Neuronal stem cell (in vitro differentiated cells): ENCODE measurements at regions not wholly inside any gene's neighbourhood (a gene's known extent, or its start where the extent isn't known, plus 50 kb on each side); places are given as distances from the start of the nearest gene placed in this dataset.
A peak's percentile ranks its signal among the peaks of the same experiment; 100 is the strongest.

Source experiments
- DNase-seq: peaks from one replicate; pipeline ENCODE4 v3.0.0-alpha.2; 2013; ENCODE audit warnings: low spot score
- H2AFZ ChIP-seq: one replicate; pipeline ENCODE4 v1.6.1; 2013; ENCODE audit warnings: mild to moderate bottlenecking, low read length, inconsistent platforms
- H2AK5ac ChIP-seq: 2 replicates; pipeline ENCODE4 v1.6.1; 2013; ENCODE audit warnings: low read depth, mild to moderate bottlenecking, inconsistent platforms, low read length, moderate library complexity, mixed read lengths
- H2BK120ac ChIP-seq: 2 replicates; pipeline ENCODE4 v1.6.1; 2013; ENCODE audit warnings: low read depth, mild to moderate bottlenecking, inconsistent platforms, low read length, moderate library complexity, mixed read lengths
- H2BK12ac ChIP-seq: one replicate; pipeline ENCODE4 v1.6.1; 2013; ENCODE audit warnings: low read length, inconsistent platforms
- H2BK15ac ChIP-seq: 2 replicates; pipeline ENCODE4 v1.6.1; 2013; ENCODE audit warnings: mild to moderate bottlenecking, low read length, inconsistent platforms, mixed read lengths
- H2BK5ac ChIP-seq: one replicate; pipeline ENCODE4 v1.6.1; 2013; ENCODE audit warnings: inconsistent platforms, mild to moderate bottlenecking, low read length, moderate library complexity
- H3K14ac ChIP-seq: one replicate; pipeline ENCODE4 v1.6.1; 2013; ENCODE audit warnings: low read length, inconsistent platforms
- H3K18ac ChIP-seq: 2 replicates; pipeline ENCODE4 v1.6.1; 2013; ENCODE audit warnings: low read length, inconsistent platforms
- H3K23ac ChIP-seq: 2 replicates; pipeline ENCODE4 v1.6.1; 2013; ENCODE audit warnings: low read depth, mild to moderate bottlenecking, mixed read lengths, low read length, inconsistent platforms; ENCODE audit not compliant: poor library complexity
- H3K27ac ChIP-seq: replicated peaks from 3 replicates; pipeline ENCODE4 v1.5.1; 2013; ENCODE audit warnings: low read length, inconsistent platforms
- H3K27me3 ChIP-seq, 3 experiments: 2 replicates each; pipeline ENCODE4 v1.6.1; 2013; ENCODE audit warnings: low read length in 3 of 3, mild to moderate bottlenecking in 2 of 3, inconsistent platforms in 1 of 3, low read depth in 1 of 3, mixed read lengths in 1 of 3, moderate library complexity in 1 of 3; ENCODE audit not compliant: control insufficient read depth in 3 of 3, insufficient read depth in 3 of 3
- H3K36me3 ChIP-seq, 2 donors: replicated peaks in 1 of 2; 2 replicates each; pipeline ENCODE4 v1.6.1; 2013; ENCODE audit warnings: low read length in 2 of 2; ENCODE audit not compliant: control insufficient read depth in 2 of 2, insufficient read depth in 2 of 2
- H3K4ac ChIP-seq: 2 replicates; pipeline ENCODE4 v1.6.1; 2013; ENCODE audit warnings: inconsistent platforms, mild to moderate bottlenecking, low read length, moderate library complexity
- H3K4me1 ChIP-seq, 2 donors: 1 replicate in 1 of 2; 2 replicates in 1 of 2; pipeline ENCODE4 v1.6.1; 2013; ENCODE audit warnings: low read length in 2 of 2, low read depth in 1 of 2; ENCODE audit not compliant: control insufficient read depth in 2 of 2, insufficient read depth in 1 of 2
- H3K4me2 ChIP-seq: one replicate; pipeline ENCODE4 v1.6.1; 2013; ENCODE audit warnings: mild to moderate bottlenecking, low read length, inconsistent platforms; ENCODE audit not compliant: insufficient read depth, poor library complexity, severe bottlenecking
- H3K4me3 ChIP-seq, 2 donors: 2 replicates each; pipeline ENCODE4 v1.5.1; 2013; ENCODE audit warnings: low read length in 2 of 2, mild to moderate bottlenecking in 2 of 2, inconsistent platforms in 1 of 2, moderate library complexity in 1 of 2
- H3K79me1 ChIP-seq: one replicate; pipeline ENCODE4 v1.6.1; 2013; ENCODE audit warnings: low read depth, mild to moderate bottlenecking, inconsistent platforms, low read length, moderate library complexity
- H3K9ac ChIP-seq: one replicate; pipeline ENCODE4 v1.6.1; 2013; ENCODE audit warnings: mild to moderate bottlenecking, low read depth, low read length, inconsistent platforms; ENCODE audit not compliant: poor library complexity
- H3K9me3 ChIP-seq, 2 donors: replicated peaks in 1 of 2; 2 replicates each; pipeline versions ENCODE3 to v1.6.1; 2013; ENCODE audit warnings: low read length in 2 of 2, mild to moderate bottlenecking in 2 of 2, inconsistent platforms in 1 of 2, low read depth in 1 of 2, mixed read lengths in 1 of 2, moderate library complexity in 1 of 2; ENCODE audit not compliant: control insufficient read depth in 2 of 2, insufficient read depth in 1 of 2
- H4K8ac ChIP-seq: one replicate; pipeline ENCODE4 v1.6.1; 2013; ENCODE audit warnings: low read depth, mild to moderate bottlenecking, inconsistent platforms, low read length, moderate library complexity
- H4K91ac ChIP-seq: one replicate; pipeline ENCODE4 v1.6.1; 2013; ENCODE audit warnings: low read length, low read depth, mild to moderate bottlenecking, inconsistent platforms; ENCODE audit not compliant: poor library complexity
- WGBS, 2 donors: extraction: QIAGEN DNeasy Blood & Tissue Kit; methylation state at CpG; one replicate each; pipeline ENCODE4 v1.1.7; 2013; ENCODE audit warnings: missing lambda C conversion rate in 2 of 2, mixed read lengths in 1 of 2; ENCODE audit not compliant: insufficient read length in 2 of 2, insufficient replicate concordance in 1 of 2; ENCODE audit errors: extremely low coverage in 2 of 2; 5-methylcytosine and 5-hydroxymethylcytosine counted together

- no peak overlapping the region for H3K14ac ChIP-seq
- H3K36me3 ChIP-seq, result no peaks in the 10 kb centered on the region
- H2BK12ac ChIP-seq, result no peak overlapping the region
- no peak overlapping the region for H3K23ac ChIP-seq
- no peak overlapping the region for H2BK120ac ChIP-seq
- no peaks in the 10 kb centered on the region for H3K27me3 ChIP-seq
- no peak for DNase-seq
- H2AK5ac ChIP-seq, result no peak overlapping the region
- H2AFZ ChIP-seq, result no peak overlapping the region
- peak overlapping the region; percentile 33 for H3K18ac ChIP-seq
- H3K4me2 ChIP-seq, result no peak overlapping the region
- no peak overlapping the region for H3K9ac ChIP-seq
- no peak overlapping the region for H2BK15ac ChIP-seq
- H3K4me3 ChIP-seq, result no peak overlapping the region
- WGBS, 2 donors, result no CpG with 5 or more reads among the region's 8 CpGs
- no peak overlapping the region for H3K27ac ChIP-seq
- no peak overlapping the region for H4K91ac ChIP-seq
- no peak overlapping the region for H2BK5ac ChIP-seq
- H3K79me1 ChIP-seq, result no peaks in the 10 kb centered on the region
- H4K8ac ChIP-seq, result no peak overlapping the region
- H3K4me1 ChIP-seq, result no peaks in the 10 kb centered on the region
- H3K9me3 ChIP-seq, result no peaks in the 10 kb centered on the region
- H3K4ac ChIP-seq, result no peak overlapping the region
Observed at GRCh38 chr18:60740313-60740712, 367.7 kb upstream of the MC4R start.

- Histone ChIP-seq H3K4me1 (no peaks in the 10 kb centered on the region), H4K8ac (no peak overlapping the region), H3K79me1 (no peaks in the 10 kb centered on the region), H3K4me2 (no peak overlapping the region), H2BK12ac (no peak overlapping the region), H2BK15ac (no peak overlapping the region), H4K91ac (no peak overlapping the region), H3K27me3 (no peaks in the 10 kb centered on the region), H3K18ac (no peak overlapping the region), H3K4me3 (no peak overlapping the region), H3K9me3 (no peaks in the 10 kb centered on the region), H2AFZ (no peak overlapping the region), H3K27ac (no peak overlapping the region), H3K14ac (no peak overlapping the region), H3K23ac (no peak overlapping the region), H3K9ac (no peak overlapping the region), H3K36me3 (no peaks in the 10 kb centered on the region), H2AK5ac (no peak overlapping the region), H2BK120ac (no peak overlapping the region), H3K4ac (no peak overlapping the region), H2BK5ac (no peak overlapping the region)
- DNase-seq, result no peak
Observed at GRCh38 chr18:60746491-60746890, 373.9 kb upstream of the MC4R start.

- no peak for DNase-seq
- no peak overlapping the region for H2AK5ac ChIP-seq
- H3K4me1 ChIP-seq, result no peaks in the 10 kb centered on the region
Observed at GRCh38 chr18:60746919-60747318, 374.3 kb upstream of the MC4R start.

GRCh38 chr18:60753753-60754152 is 381.2 kb upstream of the MC4R start:
- no peak overlapping the region for H4K91ac ChIP-seq
- H2BK5ac ChIP-seq, result no peak overlapping the region
- no peaks in the 10 kb centered on the region for H3K27me3 ChIP-seq
- H3K9ac ChIP-seq, result no peak overlapping the region
- WGBS, 2 donors, result no CpG with 5 or more reads among the region's 3 CpGs
- no peaks in the 10 kb centered on the region for H3K79me1 ChIP-seq
- no peak overlapping the region for H3K23ac ChIP-seq
- no peak overlapping the region for H2BK12ac ChIP-seq
- H3K4me3 ChIP-seq, result no peak overlapping the region
- H3K4me2 ChIP-seq, result no peak overlapping the region
- H2AFZ ChIP-seq, result no peak overlapping the region
- no peak overlapping the region for H3K18ac ChIP-seq
- H3K14ac ChIP-seq, result no peak overlapping the region
- H3K36me3 ChIP-seq, result no peaks in the 10 kb centered on the region
- H2BK120ac ChIP-seq, result no peak overlapping the region
- H4K8ac ChIP-seq, result no peak overlapping the region
- H3K4me1 ChIP-seq, result no peaks in the 10 kb centered on the region
- no peak overlapping the region for H3K4ac ChIP-seq
- no peak overlapping the region for H2AK5ac ChIP-seq
- H3K9me3 ChIP-seq, result no peaks in the 10 kb centered on the region
- no peak overlapping the region for H3K27ac ChIP-seq
- no peak for DNase-seq
- H2BK15ac ChIP-seq, result no peak overlapping the region

More at GRCh38 chr18:60746919-60747318, 374.3 kb upstream of the MC4R start:
- H3K9me3 ChIP-seq, result no peaks in the 10 kb centered on the region
- H3K9ac ChIP-seq, result no peak overlapping the region
- no peak overlapping the region for H2BK12ac ChIP-seq
- no peak overlapping the region for H2BK120ac ChIP-seq
- no peaks in the 10 kb centered on the region for H3K27me3 ChIP-seq
- H3K18ac ChIP-seq, result no peak overlapping the region
- no peak overlapping the region for H3K4me2 ChIP-seq
- H3K14ac ChIP-seq, result no peak overlapping the region
- no peak overlapping the region for H3K4me3 ChIP-seq
- H4K91ac ChIP-seq, result no peak overlapping the region
- no peak overlapping the region for H2BK5ac ChIP-seq
- no peaks in the 10 kb centered on the region for H3K79me1 ChIP-seq
- H2BK15ac ChIP-seq, result no peak overlapping the region
- no peak overlapping the region for H3K27ac ChIP-seq
- no peak overlapping the region for H4K8ac ChIP-seq
- no peak overlapping the region for H3K4ac ChIP-seq
- no peak overlapping the region for H2AFZ ChIP-seq
- no peak overlapping the region for H3K23ac ChIP-seq
- no peaks in the 10 kb centered on the region for H3K36me3 ChIP-seq
